ENCODE measurements at regions not wholly inside any gene's neighbourhood (a gene's known extent, or its start where the extent isn't known, plus 50 kb on each side); places are given as distances from the start of the nearest gene placed in this dataset.
"Not testable (repeated sequence)": the region's sequence is repeated elsewhere in the genome, so short reads cannot be mapped to it uniquely, and the experiment has no call there.

GRCh38 chr3:71930056-71930991, 145.4 kb upstream of the PROK2 start:
- DNase-seq (ENCODE audit: low read depth) = peak; percentile 5
- no peak overlapping the region for H3K4me3 ChIP-seq (ENCODE audit: low read depth, low read length)
- peak; percentile 40 for TF ChIP-seq CTCF (IDR thresholded peaks at IDR 0.05; ENCODE audit: insufficient read depth, low read length, poor library complexity, severe bottlenecking)
- H3K27me3 ChIP-seq (ENCODE audit: control insufficient read depth, insufficient read depth, low read length) = peaks cover 5% of the 10 kb centered on the region
- no peaks in the 10 kb centered on the region for H3K36me3 ChIP-seq (ENCODE audit: control insufficient read depth, insufficient read depth, low read length)

GRCh38 chr3:71928212-71928611, 143.3 kb upstream of the PROK2 start:
- no peak for TF ChIP-seq CTCF (IDR thresholded peaks at IDR 0.05; ENCODE audit: insufficient read depth, low read length, poor library complexity, severe bottlenecking)

GRCh38 chr3:71927505-71928066, 142.6 kb upstream of the PROK2 start:
- Histone ChIP-seq H3K27me3 (ENCODE audit: control insufficient read depth, insufficient read depth, low read length) (no peaks in the 10 kb centered on the region), H3K36me3 (ENCODE audit: control insufficient read depth, insufficient read depth, low read length) (no peaks in the 10 kb centered on the region), H3K4me3 (ENCODE audit: low read depth, low read length) (no peak overlapping the region)
- no peak for TF ChIP-seq CTCF (IDR thresholded peaks at IDR 0.05; ENCODE audit: insufficient read depth, low read length, poor library complexity, severe bottlenecking)
- DNase-seq (ENCODE audit: low read depth) = no peak

More at GRCh38 chr3:71928212-71928611, 143.3 kb upstream of the PROK2 start:
- Histone ChIP-seq H3K27me3 (ENCODE audit: control insufficient read depth, insufficient read depth, low read length) (no peaks in the 10 kb centered on the region), H3K36me3 (ENCODE audit: control insufficient read depth, insufficient read depth, low read length) (no peaks in the 10 kb centered on the region), H3K4me3 (ENCODE audit: low read depth, low read length) (no peak overlapping the region)
- no peak for DNase-seq (ENCODE audit: low read depth)

- no peak for DNase-seq (ENCODE audit: low read depth)
- TF ChIP-seq CTCF (IDR thresholded peaks at IDR 0.05; ENCODE audit: insufficient read depth, low read length, poor library complexity, severe bottlenecking) = no peak
- no peaks in the 10 kb centered on the region for H3K36me3 ChIP-seq (ENCODE audit: control insufficient read depth, insufficient read depth, low read length)
- H3K27me3 ChIP-seq (ENCODE audit: control insufficient read depth, insufficient read depth, low read length) = no peaks in the 10 kb centered on the region
- H3K4me3 ChIP-seq (ENCODE audit: low read depth, low read length) = no peak overlapping the region
Observed at GRCh38 chr3:71926616-71927015, 141.7 kb upstream of the PROK2 start.

GRCh38 chr3:71926262-71926600, 141.3 kb upstream of the PROK2 start:
- H3K36me3 ChIP-seq (ENCODE audit: control insufficient read depth, insufficient read depth, low read length) = no peaks in the 10 kb centered on the region
- peaks cover 2% of the 10 kb centered on the region for H3K27me3 ChIP-seq (ENCODE audit: control insufficient read depth, insufficient read depth, low read length)
- TF ChIP-seq CTCF (IDR thresholded peaks at IDR 0.05; ENCODE audit: insufficient read depth, low read length, poor library complexity, severe bottlenecking) = peak; percentile 50
- no peak for DNase-seq (ENCODE audit: low read depth)
- H3K4me3 ChIP-seq (ENCODE audit: low read depth, low read length) = no peak overlapping the region

- H3K27me3 ChIP-seq (ENCODE audit: control insufficient read depth, insufficient read depth, low read length); DNase-seq (ENCODE audit: low read depth); H3K4me3 ChIP-seq (ENCODE audit: low read depth, low read length); H3K36me3 ChIP-seq (ENCODE audit: control insufficient read depth, insufficient read depth, low read length): not testable (repeated sequence)
Observed at GRCh38 chr3:71925511-71926261, 140.7 kb upstream of the PROK2 start.

Measured in kidney epithelial cell (primary cell).